K562 (cell line): ENCODE measurements at regions not wholly inside any gene's neighbourhood (a gene's known extent, or its start where the extent isn't known, plus 50 kb on each side); places are given as distances from the start of the nearest gene placed in this dataset.

ENCODE experiments used
- ATAC-seq: fragments of 200-7000 bp; cut with Tn5 transposase; 3 replicates; pipeline ENCODE4 v1.9.1; 2020; ENCODE audit warnings: moderate library complexity
- BruUV-seq: library from RNA; stranded (reverse); fragments of 400-500 nt; replicated peaks from 2 replicates; lab custom pipeline; 2021; lab: Mats Ljungman, UMichigan
- CTCF ChIA-PET: fragments of 300-600 bp; formaldehyde crosslinking; extraction: SDS; loops from one replicate; lab custom pipeline; 2021; ENCODE audit warnings: low intra/inter-chr PET ratio; lab: Yijun Ruan, JAX
- POLR2A ChIA-PET: fragments of 300-600, 350-650 bp; sonication (Branson Sonifier 250); formaldehyde crosslinking; extraction: SDS; loops from one replicate; lab custom pipeline; 2021; ENCODE audit warnings: antibody characterized with exemption, inconsistent platforms; lab: Yijun Ruan, JAX
- DNase-seq, 4 experiments: peaks; one replicate each; pipeline versions ENCODE4 v3.0.0 to v3.0.0-alpha.2; 2011 to 2018; ENCODE audit warnings: low spot score in 3 of 4, mixed read lengths in 3 of 4; ENCODE audit errors: extremely low read depth in 1 of 4
- FAIRE-seq: peaks from 2 replicates; lab custom pipeline; 2011; peaks lifted over from hg19 to GRCh38; lab: Jason Lieb, UNC
- H2AFZ ChIP-seq: 2 replicates; pipeline ENCODE4 v1.6.0; 2011; ENCODE audit warnings: low read depth, low read length, control low read depth, inconsistent platforms
- H3K27ac ChIP-seq: fragments of 200-600 bp; 3 replicates; pipeline ENCODE4 v1.8.0; 2011; ENCODE audit warnings: low read depth, mild to moderate bottlenecking, control low read depth, inconsistent platforms, low read length, moderate library complexity, mixed read lengths; ENCODE audit errors: extremely low read depth
- H3K27me3 ChIP-seq, 2 experiments: fragments of 300-600 bp in 1 of 2; 2 replicates in 1 of 2; 3 replicates in 1 of 2; pipeline versions ENCODE4 v1.6.0 to v1.8.0; 2011; ENCODE audit warnings: inconsistent platforms in 2 of 2, low read length in 2 of 2, mild to moderate bottlenecking in 1 of 2, mixed read lengths in 1 of 2, moderate library complexity in 1 of 2; ENCODE audit not compliant: control insufficient read depth in 2 of 2, insufficient read depth in 2 of 2
- H3K36me3 ChIP-seq: fragments of 300-600 bp; 3 replicates; pipeline ENCODE4 v1.8.0; 2011; ENCODE audit warnings: mild to moderate bottlenecking, low read length, inconsistent platforms; ENCODE audit not compliant: control insufficient read depth, insufficient read depth
- H3K4me1 ChIP-seq, 2 experiments: fragments of 200-600 bp in 1 of 2; replicated peaks in 1 of 2; 2 replicates in 1 of 2; 3 replicates in 1 of 2; pipeline versions ENCODE4 v1.5.1 to v1.8.0; 2011; ENCODE audit warnings: inconsistent platforms in 2 of 2, low read length in 2 of 2, mild to moderate bottlenecking in 1 of 2, mixed read lengths in 1 of 2, moderate library complexity in 1 of 2; ENCODE audit not compliant: control insufficient read depth in 2 of 2, insufficient read depth in 2 of 2
- H3K4me2 ChIP-seq: 2 replicates; pipeline ENCODE4 v1.6.1; 2011; ENCODE audit warnings: low read length, control low read depth, inconsistent platforms, mixed read lengths; ENCODE audit not compliant: insufficient read depth
- H3K4me3 ChIP-seq: fragments of 200-600 bp; sonication (generic), shearing (Covaris generic); 2 replicates; pipeline ENCODE4 v1.5.1; 2016; ENCODE audit warnings: control low read depth, inconsistent platforms
- H3K79me2 ChIP-seq: fragments of 200-600 bp; 3 replicates; pipeline ENCODE4 v1.8.0; 2011; ENCODE audit warnings: low read length, inconsistent platforms; ENCODE audit not compliant: control insufficient read depth, insufficient read depth
- H3K9ac ChIP-seq, 2 experiments: 2 replicates each; pipeline versions ENCODE4 v1.6.0 to v1.6.1; 2011; ENCODE audit warnings: low read depth in 2 of 2, low read length in 2 of 2, control low read depth in 1 of 2, inconsistent platforms in 1 of 2, mild to moderate bottlenecking in 1 of 2, mixed read lengths in 1 of 2; ENCODE audit not compliant: insufficient read depth in 1 of 2
- H3K9me1 ChIP-seq: one replicate; pipeline ENCODE4 v1.6.0; 2011; ENCODE audit warnings: inconsistent platforms, mild to moderate bottlenecking, low read length, moderate library complexity; ENCODE audit not compliant: control insufficient read depth, insufficient read depth
- H3K9me3 ChIP-seq: replicated peaks from 2 replicates; pipeline ENCODE4 v1.5.1; 2011; ENCODE audit warnings: low read depth, low read length, inconsistent platforms; ENCODE audit not compliant: control insufficient read depth, insufficient read depth
- H4K20me1 ChIP-seq: replicated peaks from 2 replicates; pipeline ENCODE4 v1.6.1; 2011; ENCODE audit warnings: low read length, inconsistent platforms, mixed read lengths; ENCODE audit not compliant: control insufficient read depth, insufficient read depth
- CEBPG ChIP-seq, 3 experiments: fragments of 200-800 bp in 1 of 3; sonication (Bioruptor generic) in 1 of 3; sonication (generic) in 1 of 3; formaldehyde crosslinking in 1 of 3; IDR thresholded peaks in 2 of 3; conservative IDR thresholded peaks in 1 of 3; 2 replicates each; pipeline versions ENCODE4 v1.6.1 to v1.8.0; 2016 to 2022; ENCODE audit warnings: missing compliant biosample characterization in 2 of 3, missing genetic modification characterization in 2 of 3, mild to moderate bottlenecking in 1 of 3, missing genetic modification reagents in 1 of 3
- CHCHD3 ChIP-seq: fragments of 250-450 bp; sonication (Bioruptor Pico); IDR thresholded peaks from 2 replicates; pipeline ENCODE4 v2.1.2; 2022; ENCODE audit warnings: mild to moderate bottlenecking
- HDGF ChIP-seq: fragments of 450-650 bp; IDR thresholded peaks from 2 replicates; pipeline ENCODE4 v1.6.1; 2016
- KDM5B ChIP-seq: fragments of 200-600 bp; sonication (generic); IDR thresholded peaks from 2 replicates; pipeline ENCODE4 v1.6.1; 2012; ENCODE audit warnings: low read depth, mild to moderate bottlenecking, moderate library complexity, low read length, control low read depth, inconsistent platforms; ENCODE audit not compliant: insufficient replicate concordance
- POLR2H ChIP-seq: IDR thresholded peaks from 2 replicates; pipeline ENCODE4 v1.6.1; 2016; ENCODE audit warnings: missing genetic modification characterization, low read depth, mild to moderate bottlenecking, control low read depth, missing compliant biosample characterization, moderate library complexity
- SREBF2 ChIP-seq: sonication (generic); formaldehyde crosslinking; IDR thresholded peaks from 2 replicates; pipeline ENCODE4 v1.4.0; 2020; ENCODE audit warnings: mild to moderate bottlenecking, missing genetic modification reagents
- TFAP4 ChIP-seq: sonication (generic); formaldehyde crosslinking; IDR thresholded peaks from 2 replicates; pipeline ENCODE4 v1.8.0; 2022; ENCODE audit warnings: missing genetic modification reagents, mild to moderate bottlenecking, moderate library complexity, borderline replicate concordance
- XRCC5 ChIP-seq: fragments of 200-400 bp; formaldehyde crosslinking; IDR thresholded peaks from 2 replicates; pipeline ENCODE4 v1.6.1; 2017; ENCODE audit warnings: low read depth, mild to moderate bottlenecking, low read length
- WGBS: fragments of 100-300 bp; shearing (Covaris generic); methylation state at CpG from one replicate; pipeline ENCODE4 v1.1.6; 2016; ENCODE audit warnings: low coverage, mixed read lengths; ENCODE audit not compliant: insufficient coverage; ENCODE audit errors: missing lambda C conversion rate; 5-methylcytosine and 5-hydroxymethylcytosine counted together
- in situ Hi-C: fragments of 300-500 bp; cut with MboI; formaldehyde crosslinking; loops from 4 replicates; pipeline ENCODE4 v1.15.0; 2018; ENCODE audit warnings: inconsistent platforms, mixed read lengths
- intact Hi-C: fragments of 100-400 bp; cut with micrococcal nuclease; formaldehyde crosslinking; loops from 2 replicates; pipeline ENCODE4 v1.14.2; 2022

GRCh38 chr12:58186401-58186800, 245.0 kb downstream of the ATP23 start:
- Histone ChIP-seq H3K4me1 (no peaks in the 10 kb centered on the region), H3K27me3 (no peaks in the 10 kb centered on the region), H3K27ac (no peak overlapping the region), H4K20me1 (no peaks in the 10 kb centered on the region), H2AFZ (no peak overlapping the region), H3K4me2 (no peak overlapping the region), H3K4me3 (no peak overlapping the region), H3K36me3 (no peaks in the 10 kb centered on the region), H3K9me1 (no peaks in the 10 kb centered on the region), H3K9me3 (no peaks in the 10 kb centered on the region), H3K79me2 (no peaks in the 10 kb centered on the region), H3K9ac (no peak overlapping the region)
- ATAC-seq (no peak), FAIRE-seq (no peak), DNase-seq (no peak)
- in situ Hi-C loops = no loop called here
- 1% methylated on average over 4 of the region's 4 CpGs for WGBS
- POLR2A ChIA-PET = interaction anchor here (1.1 kb wide), 1 partner anchor 10 kb away, joined by 4 read pairs; no protein-coding TSS in a partner anchor
- no peak for TF ChIP-seq HDGF
- no peak for TF ChIP-seq POLR2H (tag)
- no peak for TF ChIP-seq CHCHD3 (CRISPR knock-in tag)
- no peak for TF ChIP-seq XRCC5
- TF ChIP-seq SREBF2 (CRISPR knock-in tag) = no peak
- TF ChIP-seq CEBPG (CRISPR knock-in tag; IDR thresholded peaks at IDR 0.05) = no peak
- TF ChIP-seq CEBPG (tag; conservative IDR thresholded peaks at IDR 0.05 in 1 of 2, IDR thresholded peaks at IDR 0.05 in 1 of 2) = no peak
- TF ChIP-seq TFAP4 = no peak
- TF ChIP-seq KDM5B = no peak
- BruUV-seq = no TSS peak
- CTCF ChIA-PET = no interaction called here
- intact Hi-C loops = no loop called here
